Activated T-helper 17 cell treated with anti-CD3 and anti-CD28 coated beads, Interleukin-2, amount 50 U/mL, for 72 hours (primary cell): ENCODE measurements at regions not wholly inside any gene's neighbourhood (a gene's known extent, or its start where the extent isn't known, plus 50 kb on each side); places are given as distances from the start of the nearest gene placed in this dataset.
"Not testable (repeated sequence)": the region's sequence is repeated elsewhere in the genome, so short reads cannot be mapped to it uniquely, and the experiment has no call there.

ENCODE experiments used
- ATAC-seq: fragments of 150-1000 bp; cut with Tn5 transposase; replicated peaks from 2 replicates; pipeline ENCODE4 v1.10.0; 2021; ENCODE audit warnings: mild to moderate bottlenecking, moderate library complexity
- H3K27ac Mint-ChIP-seq: one replicate; pipeline ENCODE4 v1.8.0; 2022; ENCODE audit warnings: mixed read lengths
- H3K27me3 Mint-ChIP-seq: one replicate; pipeline ENCODE4 v1.8.0; 2022; ENCODE audit warnings: mixed read lengths
- H3K36me3 Mint-ChIP-seq: one replicate; pipeline ENCODE4 v1.8.0; 2022; ENCODE audit warnings: low read depth, mild to moderate bottlenecking, mixed read lengths
- H3K4me1 Mint-ChIP-seq: one replicate; pipeline ENCODE4 v1.8.0; 2022; ENCODE audit warnings: mixed read lengths
- H3K4me3 Mint-ChIP-seq: one replicate; pipeline ENCODE4 v1.8.0; 2022; ENCODE audit warnings: mild to moderate bottlenecking, mixed read lengths
- H3K9me3 Mint-ChIP-seq: one replicate; pipeline ENCODE4 v1.8.0; 2022; ENCODE audit warnings: mixed read lengths

DNA sequence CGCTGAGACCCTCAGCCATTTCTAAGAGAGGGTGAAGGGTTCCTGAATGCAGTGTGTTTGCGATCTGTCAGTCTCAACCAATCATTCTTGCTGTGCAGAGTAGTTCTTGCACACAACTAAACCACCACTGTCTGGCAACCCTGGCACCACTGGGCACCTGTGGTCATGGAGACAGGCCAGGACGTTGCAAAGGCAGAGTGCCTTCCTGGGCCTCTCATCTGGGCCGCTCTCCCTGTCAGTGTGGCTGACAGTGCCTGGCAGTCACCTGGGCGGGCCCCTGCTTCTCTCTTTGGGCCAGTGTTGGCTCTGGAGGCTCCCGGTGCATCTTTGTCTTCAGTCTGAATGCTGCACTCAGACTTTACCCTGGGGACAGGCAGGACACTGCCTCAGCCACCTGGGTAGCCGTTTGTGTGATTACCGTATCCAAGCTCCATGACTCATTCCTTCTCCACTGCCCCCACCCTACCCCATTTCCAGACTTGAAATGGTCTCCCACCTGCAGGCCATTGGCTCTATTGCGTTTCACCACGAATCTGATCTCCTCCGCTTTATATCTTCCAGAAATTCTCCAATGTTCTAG, 104.6 kb upstream of the KLF13 start:
- peaks cover 11% of the 10 kb centered on the region for H3K4me1 Mint-ChIP-seq
- H3K36me3 Mint-ChIP-seq: no peaks in the 10 kb centered on the region
- no peak overlapping the region for H3K27ac Mint-ChIP-seq
- H3K4me3 Mint-ChIP-seq: no peak overlapping the region
- no peaks in the 10 kb centered on the region for H3K9me3 Mint-ChIP-seq
- no peaks in the 10 kb centered on the region for H3K27me3 Mint-ChIP-seq
- no peak for ATAC-seq

DNA sequence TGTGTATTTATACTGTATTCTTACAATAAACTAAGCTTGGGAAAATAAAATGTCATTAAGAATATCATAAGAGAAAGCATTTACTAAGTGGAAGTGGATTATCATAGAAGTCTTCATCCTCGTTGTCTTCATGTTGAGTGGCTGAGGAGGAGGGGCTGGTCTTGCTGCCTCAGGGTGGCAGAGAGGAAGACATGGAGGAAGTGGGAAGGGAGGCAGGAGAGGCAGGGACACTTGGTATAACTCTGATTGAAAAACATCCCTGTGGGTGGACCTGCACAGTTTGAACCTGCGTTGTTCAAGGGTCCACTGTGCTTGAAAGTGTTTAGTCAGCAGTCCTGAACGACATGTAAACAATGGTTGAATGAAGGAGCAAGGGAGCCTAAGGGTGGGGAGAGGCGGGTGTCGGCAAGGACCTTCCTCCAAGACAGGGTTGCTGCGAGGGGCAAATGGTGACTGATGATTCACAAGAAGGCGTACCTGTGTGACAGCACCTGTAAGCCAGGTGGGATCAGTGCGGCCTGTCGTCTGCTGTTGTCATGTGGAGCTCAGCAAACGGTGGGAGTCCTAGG, 103.8 kb upstream of the KLF13 start:
- Mint-ChIP-seq H3K4me3 (no peak overlapping the region), H3K27ac (peak overlapping the region; percentile 42), H3K9me3 (no peaks in the 10 kb centered on the region), H3K27me3 (no peaks in the 10 kb centered on the region), H3K36me3 (no peaks in the 10 kb centered on the region), H3K4me1 (peaks cover 9% of the 10 kb centered on the region)
- no peak for ATAC-seq

- Mint-ChIP-seq H3K9me3 (no peaks in the 10 kb centered on the region), H3K27me3 (no peaks in the 10 kb centered on the region), H3K36me3 (no peaks in the 10 kb centered on the region), H3K4me3 (no peak overlapping the region), H3K27ac (no peak overlapping the region), H3K4me1 (peaks cover 9% of the 10 kb centered on the region)
- no peak for ATAC-seq
Measured at GRCh38 chr15:31223478-31224350, 102.9 kb upstream of the KLF13 start.

DNA sequence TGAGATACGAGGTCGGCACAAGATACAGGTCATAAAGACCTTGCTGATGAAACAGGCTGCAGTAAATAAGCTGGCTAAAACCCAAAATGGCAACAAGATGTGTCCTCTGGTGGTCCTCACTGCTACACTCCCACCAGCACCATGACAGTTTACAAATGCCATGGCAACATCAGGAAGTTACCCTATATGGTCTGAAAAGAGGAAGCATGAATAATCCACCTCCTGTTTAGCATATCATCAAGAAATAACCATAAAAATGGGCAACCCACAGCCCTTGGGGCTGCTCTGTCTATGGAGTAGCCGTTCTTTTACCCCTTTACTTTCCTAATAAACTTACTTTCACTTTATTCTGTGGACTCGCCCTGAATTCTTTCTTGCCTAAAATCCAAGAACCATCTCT, 102.0 kb upstream of the KLF13 start:
- not testable (repeated sequence) for ATAC-seq

GRCh38 chr15:31225356-31225955, 101.2 kb upstream of the KLF13 start:
- no peak for ATAC-seq
- Mint-ChIP-seq H3K4me3 (no peak overlapping the region), H3K4me1 (peaks cover 9% of the 10 kb centered on the region)

More for the DNA sequence above, 102.0 kb upstream of the KLF13 start:
- H3K27me3 Mint-ChIP-seq, H3K27ac Mint-ChIP-seq, H3K4me3 Mint-ChIP-seq, H3K9me3 Mint-ChIP-seq, H3K4me1 Mint-ChIP-seq, H3K36me3 Mint-ChIP-seq: not testable (repeated sequence)

DNA sequence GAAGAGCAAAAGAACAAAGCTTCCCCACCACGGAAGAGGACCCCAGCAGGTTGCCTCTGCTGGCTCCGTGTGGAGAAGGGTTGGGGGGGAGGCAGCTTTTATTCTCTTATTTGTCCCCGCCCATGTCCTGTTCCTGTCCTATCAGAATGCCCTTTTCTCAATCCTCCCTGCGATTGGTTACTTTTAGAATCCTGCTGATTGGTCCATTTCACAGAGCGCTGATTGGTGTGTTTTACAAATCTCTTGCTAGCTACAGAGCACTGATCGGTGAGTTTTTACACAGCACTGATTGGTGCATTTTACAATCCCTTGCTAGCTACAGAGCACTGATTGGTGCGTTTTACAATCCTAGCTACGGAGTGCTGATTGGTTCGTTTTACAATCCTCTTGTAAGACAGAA, 100.6 kb upstream of the KLF13 start:
- H3K4me3 Mint-ChIP-seq: no peak overlapping the region
- no peak for ATAC-seq
- peak overlapping the region; percentile 61 for H3K27ac Mint-ChIP-seq
- no peaks in the 10 kb centered on the region for H3K9me3 Mint-ChIP-seq
- peaks cover 9% of the 10 kb centered on the region for H3K4me1 Mint-ChIP-seq
- no peaks in the 10 kb centered on the region for H3K36me3 Mint-ChIP-seq
- no peaks in the 10 kb centered on the region for H3K27me3 Mint-ChIP-seq

More at GRCh38 chr15:31225356-31225955, 101.2 kb upstream of the KLF13 start:
- Mint-ChIP-seq H3K36me3 (no peaks in the 10 kb centered on the region), H3K27ac (no peak overlapping the region), H3K9me3 (no peaks in the 10 kb centered on the region), H3K27me3 (no peaks in the 10 kb centered on the region)

DNA sequence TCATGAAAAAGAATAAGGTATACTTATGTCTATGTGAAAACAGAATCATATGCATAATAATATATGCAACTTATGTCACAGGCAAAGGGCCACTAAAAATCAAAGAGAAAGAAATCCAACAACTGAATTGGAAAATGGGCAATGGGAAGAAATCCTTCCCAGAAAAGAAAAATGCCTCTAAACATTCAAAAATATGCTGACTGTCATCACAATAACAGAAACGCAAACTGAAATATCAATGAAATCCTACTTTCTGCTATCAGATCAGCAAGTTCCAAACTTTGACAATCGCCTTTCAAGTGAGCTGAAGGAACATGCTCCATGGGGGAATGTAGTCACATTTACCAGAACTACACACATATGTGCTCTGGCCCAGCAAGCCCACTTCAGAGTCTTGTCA, 99.4 kb upstream of the KLF13 start:
- Mint-ChIP-seq H3K27me3 (no peaks in the 10 kb centered on the region), H3K9me3 (no peaks in the 10 kb centered on the region), H3K36me3 (no peaks in the 10 kb centered on the region), H3K4me1 (peaks cover 8% of the 10 kb centered on the region), H3K27ac (no peak overlapping the region), H3K4me3 (no peak overlapping the region)
- ATAC-seq: no peak

DNA sequence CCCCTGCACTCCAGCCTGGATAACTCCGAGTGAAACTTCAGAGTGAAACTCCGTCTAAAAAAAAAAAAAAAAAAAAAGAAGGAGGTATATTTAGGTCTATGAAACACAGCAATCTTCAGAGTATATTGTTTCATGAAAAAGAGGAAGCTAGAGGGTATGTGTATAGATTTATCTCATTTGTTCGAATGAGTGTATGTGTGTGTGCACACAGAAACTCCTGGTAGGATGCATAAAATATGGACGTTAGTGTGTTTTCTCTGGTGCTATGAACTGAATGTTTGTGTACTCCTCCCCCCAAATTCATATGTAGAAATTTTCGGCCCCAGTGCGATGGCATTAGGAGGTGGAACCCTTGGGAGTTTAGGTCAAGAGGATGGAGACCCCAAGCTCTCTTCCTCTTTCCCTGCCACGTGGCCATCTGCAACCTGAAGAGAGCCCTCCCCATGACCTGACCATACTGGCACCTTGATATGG, 98.6 kb upstream of the KLF13 start:
- Mint-ChIP-seq H3K4me3 (no peak overlapping the region), H3K9me3 (no peaks in the 10 kb centered on the region), H3K27ac (no peak overlapping the region)

GRCh38 chr15:31228980-31229826, 97.4 kb upstream of the KLF13 start:
- no peak for ATAC-seq
- H3K27ac Mint-ChIP-seq: no peak overlapping the region
- peaks cover 4% of the 10 kb centered on the region for H3K4me1 Mint-ChIP-seq
- H3K9me3 Mint-ChIP-seq: no peaks in the 10 kb centered on the region
- no peaks in the 10 kb centered on the region for H3K27me3 Mint-ChIP-seq
- no peak overlapping the region for H3K4me3 Mint-ChIP-seq
- H3K36me3 Mint-ChIP-seq: no peaks in the 10 kb centered on the region

More for the DNA sequence above, 98.6 kb upstream of the KLF13 start:
- no peak for ATAC-seq
- Mint-ChIP-seq H3K27me3 (no peaks in the 10 kb centered on the region), H3K4me1 (peaks cover 3% of the 10 kb centered on the region), H3K36me3 (no peaks in the 10 kb centered on the region)

GRCh38 chr15:31230630-31231485, 95.8 kb upstream of the KLF13 start:
- no peaks in the 10 kb centered on the region for H3K27me3 Mint-ChIP-seq
- H3K4me1 Mint-ChIP-seq: peaks cover 4% of the 10 kb centered on the region
- H3K9me3 Mint-ChIP-seq: no peaks in the 10 kb centered on the region
- H3K27ac Mint-ChIP-seq: peak overlapping the region; percentile 51
- H3K4me3 Mint-ChIP-seq: no peak overlapping the region
- ATAC-seq: no peak
- H3K36me3 Mint-ChIP-seq: no peaks in the 10 kb centered on the region

DNA sequence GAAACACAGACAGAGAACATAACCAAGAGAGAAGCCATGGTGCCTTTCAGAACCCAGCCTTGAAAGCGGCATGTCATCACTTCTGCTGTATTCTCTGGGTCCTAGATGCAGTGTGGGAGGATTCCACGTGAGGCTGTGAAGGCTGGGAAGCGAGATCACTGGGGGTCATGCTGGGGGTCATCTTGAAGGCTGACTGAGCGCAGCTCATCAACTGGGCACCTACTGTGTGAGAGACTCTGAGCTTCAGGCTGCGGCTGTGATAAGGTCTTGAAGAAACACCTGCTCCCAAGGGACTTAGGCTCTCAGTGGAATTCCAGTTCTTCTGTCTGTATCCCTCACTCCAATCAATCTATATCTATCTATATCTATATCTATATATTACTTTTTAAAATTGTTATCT, 91.8 kb upstream of the KLF13 start:
- Mint-ChIP-seq H3K27ac (no peak overlapping the region), H3K36me3 (no peaks in the 10 kb centered on the region)

DNA sequence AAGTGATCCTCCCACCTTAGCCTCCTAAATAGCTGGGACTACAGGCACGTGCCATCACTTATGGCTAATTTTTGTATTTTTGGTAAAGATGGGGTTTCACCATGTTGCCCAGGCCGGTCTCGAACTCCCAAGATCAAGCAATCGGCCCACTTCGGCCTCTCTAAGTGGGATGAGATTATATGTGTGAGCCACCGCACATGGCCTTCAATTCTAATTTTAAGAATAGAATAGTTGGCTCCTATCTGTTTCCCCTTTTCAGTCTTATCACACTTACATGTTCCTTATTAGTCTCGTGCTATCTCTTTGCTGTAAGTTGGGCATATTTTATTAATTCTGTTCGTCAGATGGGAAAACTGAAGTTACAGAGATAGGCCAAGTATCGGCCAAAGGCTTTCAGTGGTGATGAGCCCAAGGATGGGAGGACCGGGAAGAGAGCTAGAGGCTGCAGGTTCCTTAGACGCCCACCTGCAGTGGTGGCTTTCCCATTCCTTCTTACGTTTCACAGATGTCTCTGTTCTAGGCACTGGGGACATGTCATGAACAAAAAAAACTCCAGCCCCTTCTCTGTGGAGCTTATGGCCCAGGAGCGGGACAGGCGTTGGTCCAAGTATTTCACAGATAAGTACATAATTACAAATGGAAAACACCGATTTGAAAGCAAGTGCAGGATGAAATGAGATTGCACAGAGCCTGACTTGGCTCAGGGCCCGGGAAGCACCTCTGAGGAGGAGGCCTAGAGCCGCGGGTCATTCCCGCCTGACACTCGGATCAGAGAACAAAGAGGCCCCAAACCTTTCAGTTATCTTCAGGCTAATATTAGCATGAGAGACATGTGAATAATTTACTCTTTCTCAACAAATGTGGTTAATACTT, 91.1 kb upstream of the KLF13 start:
- ATAC-seq: no peak
- Mint-ChIP-seq H3K9me3 (no peaks in the 10 kb centered on the region), H3K27me3 (no peaks in the 10 kb centered on the region), H3K27ac (no peak overlapping the region), H3K36me3 (no peaks in the 10 kb centered on the region), H3K4me3 (no peak overlapping the region), H3K4me1 (peaks cover 11% of the 10 kb centered on the region)

More for the DNA sequence above, 91.8 kb upstream of the KLF13 start:
- ATAC-seq: no peak
- Mint-ChIP-seq H3K9me3 (no peaks in the 10 kb centered on the region), H3K4me3 (no peak overlapping the region), H3K27me3 (no peaks in the 10 kb centered on the region), H3K4me1 (peaks cover 11% of the 10 kb centered on the region)
